GM18517 (cell line): ENCODE measurements at regions not wholly inside any gene's neighbourhood (a gene's known extent, or its start where the extent isn't known, plus 50 kb on each side); places are given as distances from the start of the nearest gene placed in this dataset.

Experiments used
- ATAC-seq: cut with Tn5 transposase; IDR thresholded peaks from one replicate; pipeline ENCODE4 v1.9.1; 2021; ENCODE audit warnings: mild to moderate bottlenecking, moderate library complexity; ENCODE audit not compliant: unreplicated experiment

DNA sequence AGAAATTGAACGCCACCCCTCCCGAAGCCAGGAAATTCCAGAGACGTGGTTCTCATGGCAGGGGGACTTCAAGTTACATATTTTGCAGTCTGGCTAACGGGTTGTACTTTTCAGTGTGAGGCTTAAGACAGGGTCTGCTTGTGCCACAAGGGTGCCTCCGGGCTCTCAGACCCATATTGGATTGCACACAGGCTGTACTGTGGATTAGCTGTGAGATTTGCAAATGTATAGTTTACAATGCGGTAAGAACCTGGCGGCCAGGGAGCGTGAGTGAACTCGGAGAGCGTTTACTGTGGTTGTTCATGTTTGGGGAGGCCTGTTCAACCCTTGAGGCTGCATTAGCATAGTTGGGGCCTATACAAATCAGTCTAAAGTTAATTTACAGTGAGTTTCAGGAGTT, 143.9 kb upstream of the SIX2 start:
- no peak for ATAC-seq

DNA sequence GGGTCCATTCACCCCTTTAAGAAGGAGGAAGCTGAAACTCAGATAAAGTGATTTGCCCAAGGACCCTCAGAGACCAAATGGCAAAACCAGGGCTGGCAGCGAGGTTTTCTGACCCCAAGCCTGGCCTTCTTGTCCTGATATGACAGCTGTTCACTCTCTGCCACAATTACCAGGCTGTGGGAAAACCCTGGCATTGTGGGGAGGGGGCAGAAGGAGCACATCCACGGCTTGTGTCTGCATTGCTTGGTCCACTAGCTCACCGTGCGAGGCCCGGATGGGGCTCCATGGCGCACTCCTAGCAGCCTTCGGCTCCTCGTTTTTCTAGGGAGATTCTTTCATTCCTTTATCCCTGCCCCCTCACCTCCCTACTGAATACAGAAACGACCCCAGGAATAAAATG, 143.4 kb upstream of the SIX2 start:
- ATAC-seq = no peak

- ATAC-seq = no peak
Observed at GRCh38 chr2:45145073-45145899, 136.0 kb upstream of the SIX2 start.

- peak; percentile 60 for ATAC-seq
Observed at GRCh38 chr2:45141883-45142866, 132.9 kb upstream of the SIX2 start.

GRCh38 chr2:45140675-45141074, 131.4 kb upstream of the SIX2 start:
- ATAC-seq = no peak

DNA sequence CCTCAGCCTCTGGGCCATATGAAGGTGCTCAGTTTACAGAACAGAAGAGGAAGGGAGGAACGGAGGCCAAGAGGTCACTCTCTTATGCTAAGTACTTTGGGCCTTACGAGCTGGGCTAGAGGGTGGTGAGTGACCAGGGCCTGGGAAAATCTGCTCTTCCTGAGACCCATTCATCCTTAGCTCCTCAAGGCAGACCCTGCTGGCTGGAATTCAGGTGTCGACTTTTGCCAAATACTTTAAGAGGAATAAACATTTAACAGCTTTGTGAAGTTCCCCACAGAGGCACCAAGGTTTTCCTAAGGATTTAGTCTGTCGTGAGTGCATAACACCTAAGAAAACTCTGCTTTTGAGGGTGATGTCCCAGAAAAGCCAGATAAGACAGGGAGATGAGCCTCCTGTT, 129.7 kb upstream of the SIX2 start:
- no peak for ATAC-seq

GRCh38 chr2:45137966-45138695, 128.9 kb upstream of the SIX2 start:
- ATAC-seq = no peak

DNA sequence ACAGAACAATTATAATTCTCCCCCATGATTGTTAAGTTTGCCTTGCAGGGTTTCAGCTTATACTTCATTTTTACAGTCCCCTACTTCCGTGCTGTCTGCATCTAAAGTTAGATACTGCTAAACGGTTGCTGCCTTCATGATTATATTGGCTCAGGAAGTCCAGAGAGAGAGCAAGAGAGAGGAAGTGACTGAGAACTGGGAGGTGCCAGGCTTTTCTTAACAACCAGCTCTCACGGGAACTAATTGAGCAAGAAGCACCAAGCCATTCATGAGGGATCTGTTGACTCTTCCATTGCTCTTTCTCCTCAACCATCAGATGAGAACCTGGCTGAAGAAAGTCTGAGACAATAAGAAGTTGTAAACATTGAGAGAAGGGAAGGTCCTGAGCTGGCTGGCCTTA, 125.5 kb upstream of the SIX2 start:
- ATAC-seq = no peak

DNA sequence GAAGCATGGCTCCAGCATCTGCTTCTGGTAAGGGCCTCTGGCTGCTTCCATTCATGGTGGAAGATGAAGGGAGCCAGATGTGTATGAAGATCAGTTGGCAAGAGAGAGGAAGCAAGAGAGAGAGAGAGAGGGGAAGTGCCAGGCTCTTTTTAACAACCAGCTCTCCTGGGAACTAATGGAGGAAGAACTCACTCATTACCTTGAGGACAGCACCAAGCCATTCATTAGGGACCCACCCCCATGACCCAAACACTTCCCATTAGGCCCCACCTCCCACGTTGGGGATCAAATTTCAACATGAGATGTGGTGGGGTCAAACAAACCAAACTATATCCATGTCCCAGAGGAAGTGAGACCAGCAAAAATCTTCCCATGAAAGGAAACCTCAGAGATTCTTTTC, 124.8 kb upstream of the SIX2 start:
- ATAC-seq = no peak

GRCh38 chr2:45132551-45132950, 123.3 kb upstream of the SIX2 start:
- no peak for ATAC-seq

DNA sequence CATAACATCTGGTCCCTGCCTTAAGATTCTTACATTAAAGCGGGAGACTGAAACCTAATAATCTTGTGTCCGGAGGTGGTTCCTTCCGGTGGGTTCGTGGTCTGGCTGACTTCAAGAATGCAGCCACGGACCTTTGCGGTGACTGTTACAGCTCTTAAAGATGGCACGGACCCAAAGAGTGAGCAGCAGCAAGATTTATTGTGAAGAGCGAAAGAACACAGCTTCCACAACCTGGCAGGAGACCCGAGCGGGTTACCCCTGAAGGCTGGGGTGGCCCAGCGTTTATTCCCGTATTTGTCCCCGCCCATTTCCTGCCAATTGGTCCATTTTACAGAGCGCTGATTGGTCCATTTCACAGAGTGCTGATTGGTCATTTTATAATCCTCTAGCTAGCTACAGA, 122.3 kb upstream of the SIX2 start:
- no peak for ATAC-seq

GRCh38 chr2:45130736-45131135, 121.5 kb upstream of the SIX2 start:
- ATAC-seq = no peak

GRCh38 chr2:45128580-45128997, 119.3 kb upstream of the SIX2 start:
- no peak for ATAC-seq

- ATAC-seq = no peak
Observed at GRCh38 chr2:45127891-45128290, 118.6 kb upstream of the SIX2 start.

GRCh38 chr2:45127321-45127720, 118.1 kb upstream of the SIX2 start:
- no peak for ATAC-seq

GRCh38 chr2:45125232-45125631, 116.0 kb upstream of the SIX2 start:
- no peak for ATAC-seq

GRCh38 chr2:45124456-45124855, 115.2 kb upstream of the SIX2 start:
- ATAC-seq = no peak

GRCh38 chr2:45123521-45124191, 114.4 kb upstream of the SIX2 start:
- no peak for ATAC-seq

DNA sequence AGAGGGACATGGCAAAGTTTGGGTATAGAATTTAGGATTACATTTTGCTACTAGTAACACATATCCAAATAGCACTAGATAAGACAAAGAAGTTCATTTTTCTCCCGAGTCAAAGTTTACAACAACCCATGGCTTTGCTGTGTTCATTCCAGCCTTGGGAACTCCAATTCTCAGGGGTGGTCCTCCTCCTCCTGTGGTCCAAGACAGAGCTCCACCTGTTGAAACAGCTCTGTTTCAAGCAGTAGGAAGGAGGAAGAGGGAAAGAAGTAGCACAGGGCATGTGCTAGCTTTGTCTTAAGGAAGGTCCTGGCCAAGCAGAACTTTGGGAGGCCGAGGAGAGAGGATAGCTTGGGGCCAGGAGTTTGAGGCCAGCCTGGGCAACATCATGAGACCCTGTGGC, 113.8 kb upstream of the SIX2 start:
- no peak for ATAC-seq

DNA sequence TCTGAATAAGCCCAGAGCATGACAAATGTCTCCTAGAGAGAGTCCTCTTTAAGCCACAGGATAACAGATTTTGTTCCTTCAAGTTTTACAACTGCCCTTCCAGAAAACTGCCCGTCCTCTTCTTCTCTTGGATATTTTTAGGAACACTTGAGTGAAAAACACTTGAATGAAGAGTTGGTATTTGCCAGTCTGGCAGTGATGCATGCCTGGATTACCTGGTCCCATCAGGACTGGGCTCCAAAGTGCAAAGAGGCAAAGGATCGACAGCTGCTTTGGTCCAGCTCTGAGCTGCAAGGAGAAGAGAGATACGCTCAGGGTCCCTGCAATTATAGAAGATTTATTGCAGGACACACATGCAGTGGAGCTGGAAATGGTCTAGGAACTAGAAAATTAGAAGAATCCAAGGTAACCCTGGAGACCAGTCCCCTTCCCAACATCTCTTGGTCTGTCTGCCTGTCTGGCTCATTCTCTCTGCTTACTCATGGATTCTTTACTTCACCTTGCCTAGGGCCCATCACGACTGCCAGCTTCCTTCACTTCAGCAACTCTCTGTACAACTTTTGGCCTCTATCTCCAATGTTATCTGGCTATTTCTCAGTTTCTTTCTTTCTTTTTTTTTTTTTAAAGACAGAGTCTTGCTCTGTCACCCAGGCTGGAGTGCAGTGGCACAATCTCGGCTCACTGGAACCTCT, 112.1 kb upstream of the SIX2 start:
- ATAC-seq = no peak
